Stimulated activated naive CD8-positive, alpha-beta T cell treated with anti-CD3 and anti-CD28 coated beads, Interleukin-15, amount 100 ng/mL, for 72 hours (primary cell): ENCODE measurements at regions not wholly inside any gene's neighbourhood (a gene's known extent, or its start where the extent isn't known, plus 50 kb on each side); places are given as distances from the start of the nearest gene placed in this dataset.

Source experiments
- ATAC-seq: fragments of 150-1000 bp; cut with Tn5 transposase; 2 replicates; pipeline ENCODE4 v1.10.0; 2021; ENCODE audit warnings: mild to moderate bottlenecking, moderate library complexity
- DNase-seq, 2 donors: peaks; one replicate each; pipeline ENCODE4 v3.0.0; 2021 to 2022
- H3K27ac Mint-ChIP-seq, 2 donors: one replicate each; pipeline ENCODE4 v1.8.0; 2022; ENCODE audit warnings: mild to moderate bottlenecking in 2 of 2, mixed read lengths in 2 of 2, moderate library complexity in 2 of 2
- H3K27me3 Mint-ChIP-seq: one replicate; pipeline ENCODE4 v1.8.0; 2022; ENCODE audit warnings: mixed read lengths
- H3K4me1 Mint-ChIP-seq: one replicate; pipeline ENCODE4 v1.8.0; 2022; ENCODE audit warnings: mild to moderate bottlenecking, mixed read lengths
- H3K4me3 Mint-ChIP-seq, 2 donors: one replicate each; pipeline ENCODE4 v1.8.0; 2022; ENCODE audit warnings: mild to moderate bottlenecking in 2 of 2, mixed read lengths in 2 of 2, moderate library complexity in 1 of 2
- H3K9me3 Mint-ChIP-seq, 2 donors: one replicate each; pipeline ENCODE4 v1.8.0; 2022; ENCODE audit warnings: mixed read lengths in 2 of 2

- no peak overlapping the region for H3K27ac Mint-ChIP-seq
- no peak for DNase-seq
- peaks cover 6 to 7% of the 10 kb centered on the region in 2 donors for H3K9me3 Mint-ChIP-seq
- no peak for ATAC-seq
- no peaks in the 10 kb centered on the region for H3K4me1 Mint-ChIP-seq
- H3K4me3 Mint-ChIP-seq, result no peak overlapping the region
- H3K27me3 Mint-ChIP-seq, result no peaks in the 10 kb centered on the region
Observed at GRCh38 chr5:143550986-143551630, 147.6 kb upstream of the NR3C1 start.

GRCh38 chr5:143547342-143547741, 143.9 kb upstream of the NR3C1 start:
- ATAC-seq (no peak), DNase-seq (no peak)
- H3K27me3 Mint-ChIP-seq, result no peaks in the 10 kb centered on the region

GRCh38 chr5:143546394-143546793, 142.9 kb upstream of the NR3C1 start:
- Mint-ChIP-seq H3K27me3 (no peaks in the 10 kb centered on the region), H3K27ac (no peak overlapping the region), H3K9me3 (peaks cover 6 to 7% of the 10 kb centered on the region in 2 donors), H3K4me3 (no peak overlapping the region), H3K4me1 (no peaks in the 10 kb centered on the region)
- no peak for DNase-seq
- ATAC-seq, result no peak

More at GRCh38 chr5:143547342-143547741, 143.9 kb upstream of the NR3C1 start:
- no peaks in the 10 kb centered on the region for H3K4me1 Mint-ChIP-seq
- no peak overlapping the region for H3K27ac Mint-ChIP-seq
- H3K4me3 Mint-ChIP-seq, result no peak overlapping the region
- H3K9me3 Mint-ChIP-seq, result peaks cover 6 to 7% of the 10 kb centered on the region in 2 donors

GRCh38 chr5:143544606-143545005, 141.1 kb upstream of the NR3C1 start:
- DNase-seq, result no peak

GRCh38 chr5:143543358-143544255, 140.1 kb upstream of the NR3C1 start:
- DNase-seq (no peak), ATAC-seq (no peak)
- Mint-ChIP-seq H3K4me3 (no peak overlapping the region), H3K9me3 (peaks cover 8 to 10% of the 10 kb centered on the region in 2 donors), H3K27me3 (no peaks in the 10 kb centered on the region), H3K4me1 (no peaks in the 10 kb centered on the region), H3K27ac (no peak overlapping the region)

More at GRCh38 chr5:143544606-143545005, 141.1 kb upstream of the NR3C1 start:
- H3K27me3 Mint-ChIP-seq, result no peaks in the 10 kb centered on the region
- H3K4me3 Mint-ChIP-seq, result no peak overlapping the region
- peaks cover 8 to 9% of the 10 kb centered on the region in 2 donors for H3K9me3 Mint-ChIP-seq
- peak overlapping the region in 1 of 2 donors; percentile 31 for H3K27ac Mint-ChIP-seq
- ATAC-seq, result no peak
- no peaks in the 10 kb centered on the region for H3K4me1 Mint-ChIP-seq

- Mint-ChIP-seq H3K4me1 (no peaks in the 10 kb centered on the region), H3K27ac (no peak overlapping the region), H3K9me3 (peaks cover 7 to 9% of the 10 kb centered on the region in 2 donors), H3K27me3 (no peaks in the 10 kb centered on the region), H3K4me3 (no peak overlapping the region)
- no peak for ATAC-seq
- no peak for DNase-seq
Observed at GRCh38 chr5:143542798-143543144, 139.3 kb upstream of the NR3C1 start.

- no peak overlapping the region for H3K4me3 Mint-ChIP-seq
- DNase-seq, result no peak
- H3K27ac Mint-ChIP-seq, result no peak overlapping the region
- H3K4me1 Mint-ChIP-seq, result no peaks in the 10 kb centered on the region
- no peak for ATAC-seq
- H3K27me3 Mint-ChIP-seq, result no peaks in the 10 kb centered on the region
- H3K9me3 Mint-ChIP-seq, result peaks cover 7 to 9% of the 10 kb centered on the region in 2 donors
Observed at GRCh38 chr5:143541943-143542797, 138.7 kb upstream of the NR3C1 start.

- H3K4me1 Mint-ChIP-seq, result no peaks in the 10 kb centered on the region
Observed at GRCh38 chr5:143539742-143540141, 136.3 kb upstream of the NR3C1 start.

GRCh38 chr5:143537056-143537455, 133.6 kb upstream of the NR3C1 start:
- no peaks in the 10 kb centered on the region for H3K4me1 Mint-ChIP-seq
- no peak for ATAC-seq
- no peaks in the 10 kb centered on the region for H3K27me3 Mint-ChIP-seq
- peaks cover 7 to 9% of the 10 kb centered on the region in 2 donors for H3K9me3 Mint-ChIP-seq
- H3K27ac Mint-ChIP-seq, result no peak overlapping the region
- H3K4me3 Mint-ChIP-seq, result no peak overlapping the region
- DNase-seq, result no peak

More at GRCh38 chr5:143539742-143540141, 136.3 kb upstream of the NR3C1 start:
- no peak overlapping the region for H3K27ac Mint-ChIP-seq
- H3K9me3 Mint-ChIP-seq, result peaks cover 7 to 9% of the 10 kb centered on the region in 2 donors
- no peaks in the 10 kb centered on the region for H3K27me3 Mint-ChIP-seq
- H3K4me3 Mint-ChIP-seq, result no peak overlapping the region
- no peak for DNase-seq
- ATAC-seq, result no peak

GRCh38 chr5:143536364-143536763, 132.9 kb upstream of the NR3C1 start:
- H3K27ac Mint-ChIP-seq, result no peak overlapping the region
- H3K27me3 Mint-ChIP-seq, result no peaks in the 10 kb centered on the region
- DNase-seq, result no peak
- no peaks in the 10 kb centered on the region for H3K4me1 Mint-ChIP-seq
- peaks cover 7 to 9% of the 10 kb centered on the region in 2 donors for H3K9me3 Mint-ChIP-seq
- no peak overlapping the region for H3K4me3 Mint-ChIP-seq
- ATAC-seq, result no peak

GRCh38 chr5:143534761-143535154, 131.3 kb upstream of the NR3C1 start:
- peaks cover 6 to 9% of the 10 kb centered on the region in 2 donors for H3K9me3 Mint-ChIP-seq
- H3K4me1 Mint-ChIP-seq, result no peaks in the 10 kb centered on the region
- no peak for DNase-seq
- H3K27ac Mint-ChIP-seq, result no peak overlapping the region
- no peak overlapping the region for H3K4me3 Mint-ChIP-seq
- no peak for ATAC-seq
- no peaks in the 10 kb centered on the region for H3K27me3 Mint-ChIP-seq

- H3K27me3 Mint-ChIP-seq, result no peaks in the 10 kb centered on the region
- no peaks in the 10 kb centered on the region for H3K4me1 Mint-ChIP-seq
- H3K9me3 Mint-ChIP-seq, result peaks cover under 1 to 3% of the 10 kb centered on the region in 2 donors
- ATAC-seq (no peak), DNase-seq (no peak)
- H3K27ac Mint-ChIP-seq, result no peak overlapping the region
- H3K4me3 Mint-ChIP-seq, result no peak overlapping the region
Observed at GRCh38 chr5:143533978-143534760, 130.7 kb upstream of the NR3C1 start.

GRCh38 chr5:143533475-143533874, 130.0 kb upstream of the NR3C1 start:
- no peak overlapping the region for H3K27ac Mint-ChIP-seq
- DNase-seq (no peak), ATAC-seq (no peak)
- H3K4me3 Mint-ChIP-seq, result no peak overlapping the region
- no peaks in the 10 kb centered on the region for H3K4me1 Mint-ChIP-seq
- no peaks in the 10 kb centered on the region for H3K9me3 Mint-ChIP-seq
- no peaks in the 10 kb centered on the region for H3K27me3 Mint-ChIP-seq

GRCh38 chr5:143527808-143528207, 124.3 kb upstream of the NR3C1 start:
- Mint-ChIP-seq H3K9me3 (no peaks in the 10 kb centered on the region), H3K4me1 (no peaks in the 10 kb centered on the region), H3K4me3 (no peak overlapping the region), H3K27ac (no peak overlapping the region), H3K27me3 (no peaks in the 10 kb centered on the region)
- no peak for DNase-seq
- no peak for ATAC-seq

- Mint-ChIP-seq H3K27ac (no peak overlapping the region), H3K4me3 (no peak overlapping the region), H3K9me3 (no peaks in the 10 kb centered on the region), H3K27me3 (no peaks in the 10 kb centered on the region), H3K4me1 (no peaks in the 10 kb centered on the region)
- DNase-seq, result no peak
- ATAC-seq, result no peak
Observed at GRCh38 chr5:143525176-143525575, 121.7 kb upstream of the NR3C1 start.
